ENCODE measurements at regions not wholly inside any gene's neighbourhood (a gene's known extent, or its start where the extent isn't known, plus 50 kb on each side); places are given as distances from the start of the nearest gene placed in this dataset.
"Not testable (repeated sequence)": the region's sequence is repeated elsewhere in the genome, so short reads cannot be mapped to it uniquely, and the experiment has no call there.

- no peak for DNase-seq (ENCODE audit: low read depth)
Observed at GRCh38 chr11:44417731-44418455, 108.0 kb upstream of the ALX4 start.

GRCh38 chr11:44418456-44418830 is 108.5 kb upstream of the ALX4 start:
- no peak for DNase-seq (ENCODE audit: low read depth)

GRCh38 chr11:44421090-44421675 is 111.2 kb upstream of the ALX4 start:
- no peak for DNase-seq (ENCODE audit: low read depth)

GRCh38 chr11:44423289-44423688 is 113.3 kb upstream of the ALX4 start:
- no peak for DNase-seq (ENCODE audit: low read depth)

DNA sequence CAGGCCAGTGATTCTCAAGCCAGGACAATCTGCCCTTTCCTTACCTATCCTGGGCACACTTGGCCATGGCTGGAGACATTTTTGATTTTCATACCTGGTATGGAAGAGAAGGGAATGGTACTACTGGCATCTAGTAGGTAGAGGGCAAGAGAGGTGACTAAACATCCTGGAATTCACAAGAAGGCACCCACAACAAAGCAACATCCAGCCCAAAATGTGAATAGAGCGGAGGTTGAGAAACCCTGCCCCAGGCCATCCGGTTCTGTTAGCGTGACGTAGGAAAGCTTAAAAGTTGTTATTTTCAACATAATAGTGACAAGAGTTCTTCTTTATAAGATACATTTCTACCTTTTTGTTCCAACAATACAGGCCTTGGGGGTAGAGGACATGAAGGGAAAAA is 114.9 kb upstream of the ALX4 start:
- DNase-seq (ENCODE audit: low read depth) = no peak

GRCh38 chr11:44426119-44426518 is 116.2 kb upstream of the ALX4 start:
- DNase-seq (ENCODE audit: low read depth) = no peak

DNA sequence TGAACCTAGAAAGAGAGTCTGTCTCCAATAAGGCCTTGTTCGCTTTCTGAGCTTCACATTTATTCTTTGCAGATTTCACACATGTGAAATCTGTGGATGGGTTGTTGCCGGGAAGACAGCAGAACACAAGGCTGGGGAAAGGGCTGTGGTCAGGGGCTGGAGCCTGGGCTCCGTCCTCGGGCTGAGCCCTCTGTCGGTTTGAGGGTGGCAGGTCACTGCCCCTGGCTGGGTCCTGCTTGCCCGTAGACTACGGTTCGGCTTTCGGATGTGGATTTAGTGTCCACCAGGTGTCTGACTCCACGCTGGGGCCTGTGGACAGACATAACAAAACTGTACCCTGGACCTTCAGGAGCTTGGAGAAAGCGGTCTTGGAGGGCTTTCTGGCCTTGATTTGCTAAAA is 117.0 kb upstream of the ALX4 start:
- no peak for DNase-seq (ENCODE audit: low read depth)

GRCh38 chr11:44427432-44427831 is 117.5 kb upstream of the ALX4 start:
- no peak for DNase-seq (ENCODE audit: low read depth)

DNA sequence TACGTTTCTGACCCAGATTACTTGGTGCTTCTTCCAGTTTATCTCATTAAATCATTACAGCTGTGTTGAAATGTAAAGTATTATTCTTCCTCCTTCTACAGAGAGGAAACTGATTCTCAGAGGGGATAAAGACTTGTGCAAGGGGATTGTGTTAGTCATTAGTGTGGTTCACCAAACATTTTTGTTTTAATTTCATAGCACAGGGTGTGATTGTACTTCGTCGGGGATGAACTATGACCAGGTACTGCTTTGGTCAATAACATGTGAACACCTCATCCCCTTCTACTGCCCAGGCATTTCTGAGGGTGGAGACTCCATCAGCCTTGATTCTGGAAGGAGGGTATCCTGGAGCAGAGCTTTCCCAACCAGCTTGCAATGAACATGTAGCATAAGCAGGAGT is 120.2 kb upstream of the ALX4 start:
- DNase-seq (ENCODE audit: low read depth) = no peak

DNA sequence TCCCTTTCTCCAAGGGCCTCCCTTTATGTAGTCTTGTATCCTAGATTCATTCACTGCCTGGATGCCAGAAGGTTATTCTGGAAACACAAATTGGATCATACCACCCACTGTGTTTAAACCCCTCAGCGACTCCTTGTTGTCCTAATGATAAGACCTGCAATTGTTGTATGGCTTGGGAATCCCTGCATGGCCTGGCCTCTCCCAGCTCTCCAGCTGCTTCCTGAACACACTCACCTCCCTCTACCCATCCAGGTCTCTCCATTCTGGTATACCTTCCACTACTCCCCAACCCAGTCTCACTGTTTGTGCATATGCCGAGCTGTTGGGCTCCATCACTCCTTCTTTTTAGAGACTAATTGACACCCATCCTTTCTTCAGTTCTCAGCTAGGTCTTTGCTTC is 124.3 kb upstream of the ALX4 start:
- no peak for DNase-seq (ENCODE audit: low read depth)

DNA sequence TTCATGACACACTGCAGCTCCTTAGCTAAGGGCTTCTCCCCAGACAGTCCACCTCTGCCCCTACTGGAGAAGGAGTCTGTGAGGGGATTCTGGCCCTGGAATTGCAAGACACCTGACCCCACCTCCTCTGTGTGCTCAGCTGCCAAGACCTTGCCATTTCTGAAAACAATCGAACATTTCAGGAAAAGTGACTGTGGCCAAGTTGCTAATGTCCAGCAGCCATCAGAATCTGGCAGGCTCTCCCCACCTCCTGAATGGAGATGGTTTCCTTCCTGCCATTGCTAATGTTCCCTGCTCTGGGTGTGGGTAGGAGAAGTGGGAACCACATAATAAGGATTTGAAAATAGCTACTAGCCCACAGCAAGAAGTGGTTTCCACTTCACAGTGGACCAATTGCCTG is 127.2 kb upstream of the ALX4 start:
- no peak for DNase-seq (ENCODE audit: low read depth)

DNA sequence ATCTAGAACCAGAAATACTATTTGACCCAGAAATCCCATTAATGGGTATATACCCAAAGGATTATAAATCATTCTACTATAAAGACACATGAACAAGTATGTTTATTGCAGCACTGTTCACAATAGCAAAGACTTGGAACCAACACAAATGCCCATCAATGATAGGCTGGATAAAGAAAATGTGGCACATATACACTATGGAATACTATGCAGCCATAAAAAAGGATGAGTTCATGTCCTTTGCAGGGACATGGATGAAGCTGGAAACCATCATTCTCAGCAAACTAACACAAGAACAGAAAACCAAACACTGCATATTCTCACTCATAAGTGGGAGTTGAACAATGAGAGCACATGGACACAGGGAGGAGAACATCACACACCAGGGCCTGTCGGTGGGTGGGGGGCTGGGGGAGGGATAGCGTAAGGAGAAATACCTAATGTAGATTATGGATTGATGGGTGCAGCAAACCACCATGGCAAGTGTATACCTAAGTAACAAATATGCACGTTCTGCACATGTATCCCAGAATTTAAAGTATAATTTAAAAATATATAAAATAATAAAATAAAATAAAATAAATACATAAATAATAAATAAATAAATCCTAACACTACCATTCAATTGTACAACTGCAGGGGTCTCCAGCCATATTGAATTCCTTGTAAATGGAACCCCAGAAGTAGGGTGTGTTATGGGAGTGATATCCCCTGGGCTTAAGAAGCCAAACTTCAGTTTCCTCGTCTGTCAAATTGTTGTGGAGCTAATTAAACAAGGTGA is 122.4 kb upstream of the CD82 start:
- not testable (repeated sequence) for DNase-seq (ENCODE audit: low read depth)

DNA sequence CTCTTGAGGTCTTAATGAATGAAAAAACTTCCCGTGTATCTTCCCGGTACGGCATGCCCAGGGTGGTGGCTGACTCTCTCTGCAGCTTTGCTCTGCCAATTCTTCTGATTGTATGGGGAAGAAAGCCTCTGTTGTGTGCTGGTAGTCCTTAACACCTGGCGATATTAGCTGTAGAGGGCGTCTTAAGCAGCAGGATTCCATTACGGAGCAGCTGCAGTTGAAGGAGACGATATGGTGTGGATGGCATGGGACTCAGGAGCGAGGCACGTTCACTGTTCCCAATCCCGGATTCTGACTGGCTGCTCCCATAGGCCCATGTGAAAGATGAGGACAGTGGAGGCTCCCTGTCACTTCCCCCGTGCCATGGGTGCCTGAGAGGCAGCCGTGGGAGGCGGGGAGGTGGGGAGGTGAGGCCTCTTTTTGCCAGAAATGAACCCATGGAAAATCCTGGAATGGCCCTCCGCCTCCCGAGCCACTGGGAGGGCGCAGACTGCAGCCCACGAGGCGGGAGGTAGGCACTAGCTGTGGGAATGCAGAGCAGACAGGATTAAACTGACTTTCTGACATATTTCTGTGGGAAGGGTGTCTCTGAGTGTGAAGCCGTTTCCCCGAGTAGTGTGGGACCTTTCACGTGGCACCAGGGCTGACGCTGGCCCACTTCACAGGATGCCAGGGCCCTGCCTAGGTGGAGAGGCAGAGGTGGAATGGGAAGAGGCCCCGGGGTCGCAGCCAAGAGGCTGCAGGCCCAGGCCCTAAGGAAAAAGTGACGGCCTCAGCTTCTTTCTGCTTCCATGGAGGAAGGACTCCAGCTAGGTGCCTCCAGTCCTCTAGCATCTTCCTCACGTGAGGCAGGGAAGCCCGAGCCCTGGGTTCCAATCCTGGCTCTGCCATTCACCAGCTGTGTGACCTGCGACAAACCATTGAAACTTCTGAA is 121.4 kb upstream of the CD82 start:
- DNase-seq (ENCODE audit: low read depth) = no peak

GRCh38 chr11:44444770-44445321 is 120.6 kb upstream of the CD82 start:
- DNase-seq (ENCODE audit: low read depth) = no peak

DNA sequence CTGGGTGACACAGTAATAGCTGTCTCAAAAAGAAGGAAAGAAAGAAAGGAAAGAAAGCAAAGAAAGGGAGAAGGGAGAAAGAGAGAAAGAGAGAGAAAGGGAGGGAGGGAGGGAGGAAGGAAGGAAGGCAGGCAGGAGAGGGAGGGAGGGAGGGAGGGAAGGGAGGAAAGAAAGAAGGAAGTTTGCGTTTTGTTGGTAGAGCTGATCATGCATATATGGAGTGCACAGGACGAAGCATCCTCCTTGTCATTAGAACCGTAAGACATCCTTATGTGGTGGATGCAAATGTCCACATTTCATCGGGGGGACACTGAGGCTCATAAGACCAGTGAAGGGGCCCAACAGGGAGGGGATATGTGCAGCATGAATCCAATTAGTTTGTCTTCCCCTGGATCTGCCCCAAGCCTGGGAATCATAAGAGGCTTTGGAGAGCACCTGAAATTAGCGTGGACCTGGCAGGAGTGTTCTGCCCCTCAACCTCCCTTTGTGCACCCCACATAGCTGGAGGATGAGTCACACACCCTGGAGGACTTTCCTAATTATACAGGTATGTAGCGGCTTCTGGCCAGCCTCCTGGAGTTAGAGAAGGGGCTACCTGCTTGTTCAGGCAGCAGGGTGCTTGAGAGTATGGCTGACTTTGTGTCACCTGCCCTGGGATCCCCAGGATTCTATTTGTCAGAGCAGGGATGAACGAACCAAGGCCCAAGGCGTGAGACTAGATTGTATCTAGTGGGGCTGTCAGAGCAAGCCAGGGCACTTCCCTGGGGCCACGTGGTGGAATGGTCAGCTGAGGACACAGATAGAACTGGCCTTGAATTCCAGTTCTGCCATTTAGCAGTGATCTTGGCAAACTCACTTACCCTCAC is 119.7 kb upstream of the CD82 start:
- DNase-seq (ENCODE audit: low read depth) = no peak

GRCh38 chr11:44446366-44446762 is 119.1 kb upstream of the CD82 start:
- no peak for DNase-seq (ENCODE audit: low read depth)

DNA sequence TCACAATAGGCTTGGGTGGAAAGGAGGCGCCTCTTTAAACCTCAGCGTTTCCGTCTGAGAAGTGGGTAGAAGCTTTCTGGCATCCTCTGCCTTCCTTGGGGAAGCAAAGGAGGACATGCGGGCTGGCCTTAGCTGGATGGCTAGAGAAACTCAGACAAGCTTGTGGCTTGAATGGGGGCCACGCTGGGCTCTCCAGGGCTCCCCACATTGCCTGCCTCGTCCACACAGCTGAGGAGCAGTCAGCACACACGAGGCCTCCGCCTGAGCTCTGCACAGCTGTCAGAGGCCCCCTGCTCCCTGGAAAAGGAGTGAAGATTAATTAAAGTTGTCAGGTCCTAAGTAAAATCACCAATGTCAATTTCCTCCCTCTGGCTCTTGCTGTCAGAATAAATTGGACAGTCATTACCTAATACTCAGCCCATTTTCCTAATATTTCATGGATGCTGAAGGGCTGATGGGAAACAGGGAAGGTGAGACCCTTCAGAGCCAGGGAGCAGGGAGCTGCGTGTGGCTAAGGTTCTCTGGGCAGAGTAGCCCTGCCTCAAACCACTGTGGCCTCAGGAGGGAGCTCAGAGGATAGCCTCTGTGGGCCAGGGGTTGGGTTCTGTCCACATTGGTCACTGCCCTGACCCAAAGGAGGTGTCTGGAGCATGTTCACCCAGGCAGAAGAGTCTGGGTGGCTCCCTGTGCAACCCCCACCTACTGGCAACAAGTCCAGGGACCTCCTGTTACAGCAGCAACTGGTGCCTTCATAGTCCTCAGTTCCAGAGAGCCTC is 118.3 kb upstream of the CD82 start:
- no peak for DNase-seq (ENCODE audit: low read depth)

DNA sequence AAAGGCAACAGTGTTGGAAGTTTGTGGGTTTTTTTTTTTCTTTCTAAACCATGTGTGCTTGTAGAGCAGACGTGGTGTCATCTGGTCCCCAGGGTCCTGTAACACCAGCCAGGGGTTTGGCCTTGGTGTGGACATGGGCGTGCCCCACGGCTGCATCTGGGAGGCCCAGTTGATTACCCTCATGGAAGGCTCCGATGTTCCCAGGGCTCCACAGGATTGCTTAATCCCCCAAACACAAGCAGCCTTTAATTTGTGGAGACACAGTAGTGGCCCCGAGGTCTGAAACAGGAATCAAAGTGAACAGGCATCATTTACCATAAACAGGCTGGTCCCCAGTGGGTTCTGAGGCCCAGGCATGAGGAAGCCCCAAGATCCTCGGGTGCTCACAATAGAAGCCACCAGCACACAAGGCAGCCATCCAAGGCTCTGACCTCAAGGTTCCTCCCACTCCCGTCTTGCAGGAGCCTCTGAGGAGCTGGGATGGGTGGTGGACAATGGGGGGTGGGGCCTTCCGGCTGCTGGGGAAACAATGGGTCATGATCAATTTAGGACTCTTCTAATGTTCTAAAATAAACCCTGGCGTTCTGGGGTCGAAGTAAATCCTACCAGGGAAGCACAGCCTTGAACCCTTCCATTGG is 115.0 kb upstream of the CD82 start:
- no peak for DNase-seq (ENCODE audit: low read depth)

DNA sequence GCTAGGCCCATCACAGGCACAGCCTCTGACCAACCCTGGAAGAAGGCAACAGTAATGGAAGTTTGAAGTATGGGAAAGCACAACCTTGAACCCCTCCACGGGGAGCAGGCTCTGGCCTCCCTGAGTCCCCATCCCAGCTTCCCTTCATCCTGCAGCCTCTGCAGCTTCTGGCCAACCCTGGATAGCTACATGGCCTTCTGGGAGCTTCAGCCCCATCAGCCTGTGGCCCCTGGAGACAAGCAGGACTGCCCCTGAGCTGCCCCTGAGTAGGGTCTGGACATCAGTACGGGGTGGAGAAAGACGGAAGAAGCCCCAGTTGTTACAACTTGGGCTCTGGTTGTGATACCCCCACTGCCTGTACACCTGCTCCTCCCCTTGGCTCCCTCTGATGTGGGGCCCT is 113.8 kb upstream of the CD82 start:
- DNase-seq (ENCODE audit: low read depth) = no peak
